KOPT-K1 (cell line): ENCODE measurements at regions not wholly inside any gene's neighbourhood (a gene's known extent, or its start where the extent isn't known, plus 50 kb on each side); places are given as distances from the start of the nearest gene placed in this dataset.
"Not testable (repeated sequence)": the region's sequence is repeated elsewhere in the genome, so short reads cannot be mapped to it uniquely, and the experiment has no call there.

Experiments used
- H3K27ac ChIP-seq: fragments of 200-600 bp; sonication (generic); 2 replicates; pipeline ENCODE4 v1.5.1; 2016; ENCODE audit warnings: antibody characterized with exemption, mild to moderate bottlenecking, low read depth, low read length; ENCODE audit not compliant: poor library complexity, severe bottlenecking
- H3K36me3 ChIP-seq: fragments of 200-600 bp; sonication (generic); 2 replicates; pipeline ENCODE4 v1.5.1; 2017; ENCODE audit warnings: antibody characterized with exemption, mild to moderate bottlenecking, low read length, moderate library complexity; ENCODE audit not compliant: insufficient read depth
- H3K9me3 ChIP-seq: fragments of 200-600 bp; sonication (generic); 2 replicates; pipeline ENCODE4 v1.5.1; 2017; ENCODE audit warnings: antibody characterized with exemption, low read length, mild to moderate bottlenecking; ENCODE audit not compliant: insufficient read depth, poor library complexity, severe bottlenecking

DNA sequence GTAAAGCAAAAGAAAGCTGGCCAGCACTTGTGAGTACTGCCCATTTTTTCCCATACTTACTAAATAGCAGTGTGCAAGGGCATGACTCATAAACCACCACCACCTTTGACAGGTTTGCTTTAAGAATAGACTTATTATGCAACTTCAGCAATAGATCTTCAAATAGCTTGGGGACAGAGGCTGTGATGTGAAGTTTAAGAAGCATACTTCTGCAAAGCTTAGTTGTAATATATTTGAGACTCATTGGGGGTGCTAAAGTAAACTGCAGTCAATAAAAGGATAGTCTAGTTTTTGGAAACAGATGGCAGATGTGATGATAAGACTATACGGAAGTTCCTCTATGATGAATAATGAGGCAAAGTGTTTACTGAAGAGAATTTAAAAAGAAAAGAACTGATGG is 210.0 kb downstream of the PLA2G4A start:
- H3K27ac ChIP-seq: no peak overlapping the region
- H3K9me3 ChIP-seq: no peaks in the 10 kb centered on the region
- no peaks in the 10 kb centered on the region for H3K36me3 ChIP-seq

DNA sequence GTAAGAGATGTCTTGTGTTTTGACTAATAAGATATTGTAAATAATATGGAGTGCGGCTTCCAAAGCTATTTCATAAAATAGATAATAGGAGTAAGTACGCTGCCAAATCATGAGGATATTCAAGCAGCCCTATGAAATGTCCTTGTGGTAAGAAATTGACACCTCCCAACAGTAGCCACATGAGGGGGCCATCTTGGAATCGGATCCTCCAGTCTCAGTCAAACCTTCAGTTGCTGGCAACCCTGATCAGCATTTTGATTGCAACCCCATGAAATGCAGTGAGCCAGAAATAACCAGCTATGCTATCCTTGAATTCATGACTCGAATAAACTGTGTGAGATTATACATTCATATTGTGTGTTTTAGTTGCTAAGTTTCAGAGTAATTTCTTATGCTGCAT is 212.4 kb downstream of the PLA2G4A start:
- no peak overlapping the region for H3K27ac ChIP-seq

DNA sequence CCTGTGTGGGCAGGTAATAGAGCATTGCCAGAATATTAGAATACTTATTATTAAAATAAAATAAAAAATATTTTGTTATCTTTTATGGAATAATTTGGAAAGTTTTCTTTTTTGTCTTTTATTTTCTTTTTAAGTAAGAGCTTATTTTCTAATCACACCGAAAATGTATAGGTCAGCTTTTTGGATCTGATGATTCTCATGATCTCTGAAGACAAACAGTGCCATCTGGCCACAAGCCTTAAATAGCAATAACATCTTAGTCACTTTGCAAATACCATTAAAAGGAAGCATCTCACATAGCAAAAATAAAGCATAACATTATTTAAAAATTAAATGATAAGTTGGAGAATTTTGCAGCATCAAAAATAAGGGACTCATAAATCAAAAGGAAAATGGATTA is 213.8 kb downstream of the PLA2G4A start:
- no peaks in the 10 kb centered on the region for H3K36me3 ChIP-seq
- no peak overlapping the region for H3K27ac ChIP-seq
- H3K9me3 ChIP-seq: no peaks in the 10 kb centered on the region

More for the DNA sequence above, 212.4 kb downstream of the PLA2G4A start:
- no peaks in the 10 kb centered on the region for H3K36me3 ChIP-seq
- H3K9me3 ChIP-seq: no peaks in the 10 kb centered on the region

DNA sequence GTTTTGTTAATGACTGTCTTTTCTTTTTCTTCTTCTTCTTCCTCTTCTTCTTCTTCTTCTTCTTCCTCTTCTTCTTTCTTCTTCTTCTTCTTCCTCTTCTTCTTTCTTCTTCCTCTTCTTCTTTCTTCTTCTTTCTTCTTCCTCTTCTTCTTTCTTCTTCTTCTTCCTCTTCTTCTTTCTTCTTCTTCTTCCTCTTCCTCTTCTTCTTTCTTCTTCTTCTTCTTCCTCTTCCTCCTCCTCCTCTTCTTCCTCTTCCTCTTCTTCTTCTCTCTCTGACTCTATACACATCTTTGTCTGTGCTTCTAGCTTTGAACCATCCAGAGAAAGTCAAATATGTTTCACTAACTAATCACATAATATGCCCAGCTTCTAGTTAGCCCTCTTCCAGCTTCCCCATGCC is 214.7 kb downstream of the PLA2G4A start:
- not testable (repeated sequence) for H3K27ac ChIP-seq, H3K36me3 ChIP-seq, H3K9me3 ChIP-seq

DNA sequence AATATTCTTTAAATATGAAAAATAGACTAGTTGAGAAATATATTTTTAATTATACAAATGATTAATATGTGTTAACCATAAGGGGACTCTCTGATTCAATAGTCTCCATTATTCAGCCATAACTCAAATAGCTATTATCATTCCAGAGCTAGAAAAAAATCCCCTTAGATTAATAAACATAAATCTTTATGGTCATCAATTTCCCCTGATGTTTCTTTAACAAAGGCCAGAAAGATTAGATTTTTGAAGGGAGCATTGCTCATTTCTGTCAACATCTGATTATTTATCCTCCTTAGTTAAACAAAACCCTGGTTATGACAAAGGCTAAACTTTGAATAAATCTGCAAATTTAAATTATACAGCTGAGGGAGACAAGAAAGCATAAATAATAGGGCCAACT is 215.7 kb downstream of the PLA2G4A start:
- Histone ChIP-seq H3K9me3 (no peaks in the 10 kb centered on the region), H3K27ac (no peak overlapping the region), H3K36me3 (no peaks in the 10 kb centered on the region)

DNA sequence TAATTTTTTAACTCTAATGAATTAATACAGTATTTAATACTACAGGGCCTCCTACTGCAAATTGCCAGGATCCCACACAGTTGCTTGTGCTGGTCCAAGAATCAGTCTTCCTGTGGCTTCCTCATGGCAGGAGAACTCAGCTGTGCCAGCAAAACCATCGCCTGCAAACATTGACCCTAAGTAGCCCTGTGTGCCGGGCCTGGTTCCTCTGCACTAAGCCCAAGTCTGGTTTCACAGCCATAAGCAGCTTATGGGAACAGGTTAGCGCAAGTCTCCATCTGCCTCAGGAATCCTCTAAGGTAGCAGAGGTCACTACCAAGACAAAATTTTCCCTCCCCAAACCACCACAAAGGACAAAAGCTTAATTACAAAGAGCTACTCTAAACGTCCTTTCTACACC is 216.6 kb downstream of the PLA2G4A start:
- no peaks in the 10 kb centered on the region for H3K36me3 ChIP-seq
- H3K27ac ChIP-seq: no peak overlapping the region
- H3K9me3 ChIP-seq: no peaks in the 10 kb centered on the region

DNA sequence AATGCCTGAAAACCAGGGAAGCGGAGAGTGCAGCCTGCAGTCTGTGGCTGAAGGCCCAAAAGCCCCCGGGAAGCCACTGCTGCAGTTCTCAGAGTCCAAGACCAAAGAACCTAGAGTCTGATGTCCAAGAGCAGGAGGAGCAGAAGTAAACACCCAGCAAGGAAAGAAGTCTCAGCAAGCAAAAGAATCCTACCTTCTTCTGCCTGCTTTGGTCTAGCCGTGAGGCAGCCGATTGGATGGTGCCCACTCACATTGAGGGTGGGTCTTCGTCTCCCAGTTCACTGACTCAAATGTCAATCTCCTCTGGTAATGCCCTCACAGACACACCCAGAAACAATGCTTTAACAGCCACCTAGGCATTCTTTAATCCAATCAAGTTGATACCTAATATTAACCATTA is 217.5 kb downstream of the PLA2G4A start:
- no peaks in the 10 kb centered on the region for H3K9me3 ChIP-seq
- H3K36me3 ChIP-seq: no peaks in the 10 kb centered on the region
- H3K27ac ChIP-seq: no peak overlapping the region

DNA sequence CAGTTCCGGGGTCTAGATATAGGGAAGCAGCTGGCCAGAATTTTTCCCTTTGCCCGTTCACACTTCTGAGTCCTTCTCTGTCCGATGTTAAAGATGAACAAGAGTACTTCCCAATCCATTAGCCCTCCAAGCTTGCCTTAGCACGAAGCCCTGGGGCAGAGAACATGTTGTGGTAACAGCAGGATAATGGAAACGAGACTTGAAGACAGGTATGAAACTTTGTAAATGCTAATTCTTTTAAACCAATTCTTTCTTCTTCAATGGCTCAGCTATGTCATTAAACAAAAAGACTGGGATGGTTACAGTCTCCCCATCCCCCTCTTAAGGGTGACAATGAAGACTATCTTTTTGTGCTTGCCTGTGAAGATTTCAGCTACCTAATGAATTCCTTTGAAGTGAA is 218.5 kb downstream of the PLA2G4A start:
- H3K36me3 ChIP-seq: no peaks in the 10 kb centered on the region
- H3K27ac ChIP-seq: no peak overlapping the region

DNA sequence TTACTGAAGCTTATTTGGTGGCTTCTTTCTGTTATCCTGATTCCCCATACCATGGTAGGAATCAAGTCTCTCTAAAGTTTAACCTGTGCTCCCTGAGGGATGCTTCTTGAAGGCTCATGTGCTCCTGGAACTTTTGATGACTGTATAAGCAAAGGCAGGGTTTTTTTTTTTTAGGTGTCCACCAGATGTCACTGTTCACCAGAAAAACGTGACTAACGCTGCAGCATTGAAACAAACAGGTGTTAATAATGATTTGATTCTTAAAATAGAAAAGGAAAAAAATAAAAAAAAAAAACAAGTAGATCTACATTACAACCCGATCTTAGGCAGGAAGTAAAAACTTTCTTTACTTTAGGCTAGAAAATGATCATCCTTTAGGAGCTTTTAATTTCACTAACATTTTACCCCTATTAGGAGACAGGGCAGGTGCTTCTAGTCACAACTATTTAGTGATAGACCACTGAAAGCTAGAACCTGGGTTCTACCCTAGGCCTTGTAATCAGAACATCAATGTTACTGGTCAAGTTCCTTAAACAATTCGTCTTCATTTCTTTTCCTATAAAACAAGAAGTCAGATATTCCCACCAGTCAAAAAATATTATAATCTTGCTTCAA is 223.0 kb downstream of the PLA2G4A start:
- Histone ChIP-seq H3K27ac (no peak overlapping the region), H3K36me3 (no peaks in the 10 kb centered on the region), H3K9me3 (no peaks in the 10 kb centered on the region)

More for the DNA sequence above, 218.5 kb downstream of the PLA2G4A start:
- no peaks in the 10 kb centered on the region for H3K9me3 ChIP-seq

DNA sequence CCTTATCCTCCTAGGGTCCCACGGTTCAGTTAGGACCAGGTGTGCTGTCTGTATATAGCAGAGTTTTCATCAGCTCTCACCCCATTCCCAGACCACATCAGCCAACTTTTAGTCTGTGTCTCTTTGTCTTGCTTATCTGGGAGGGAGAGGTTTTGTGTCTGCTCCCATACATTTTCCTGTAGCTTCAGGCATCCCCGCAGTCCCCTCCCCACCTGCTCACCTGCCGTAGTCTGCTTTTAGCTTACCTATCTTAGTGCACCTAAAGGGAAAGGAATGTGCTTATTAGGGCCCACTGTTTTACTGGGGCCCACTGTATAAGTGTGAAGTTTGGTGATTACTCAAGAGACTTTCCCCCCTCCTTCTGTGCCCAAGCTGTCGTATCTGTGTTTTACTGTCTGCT is 225.1 kb downstream of the PLA2G4A start:
- no peak overlapping the region for H3K27ac ChIP-seq
- no peaks in the 10 kb centered on the region for H3K9me3 ChIP-seq
- no peaks in the 10 kb centered on the region for H3K36me3 ChIP-seq

DNA sequence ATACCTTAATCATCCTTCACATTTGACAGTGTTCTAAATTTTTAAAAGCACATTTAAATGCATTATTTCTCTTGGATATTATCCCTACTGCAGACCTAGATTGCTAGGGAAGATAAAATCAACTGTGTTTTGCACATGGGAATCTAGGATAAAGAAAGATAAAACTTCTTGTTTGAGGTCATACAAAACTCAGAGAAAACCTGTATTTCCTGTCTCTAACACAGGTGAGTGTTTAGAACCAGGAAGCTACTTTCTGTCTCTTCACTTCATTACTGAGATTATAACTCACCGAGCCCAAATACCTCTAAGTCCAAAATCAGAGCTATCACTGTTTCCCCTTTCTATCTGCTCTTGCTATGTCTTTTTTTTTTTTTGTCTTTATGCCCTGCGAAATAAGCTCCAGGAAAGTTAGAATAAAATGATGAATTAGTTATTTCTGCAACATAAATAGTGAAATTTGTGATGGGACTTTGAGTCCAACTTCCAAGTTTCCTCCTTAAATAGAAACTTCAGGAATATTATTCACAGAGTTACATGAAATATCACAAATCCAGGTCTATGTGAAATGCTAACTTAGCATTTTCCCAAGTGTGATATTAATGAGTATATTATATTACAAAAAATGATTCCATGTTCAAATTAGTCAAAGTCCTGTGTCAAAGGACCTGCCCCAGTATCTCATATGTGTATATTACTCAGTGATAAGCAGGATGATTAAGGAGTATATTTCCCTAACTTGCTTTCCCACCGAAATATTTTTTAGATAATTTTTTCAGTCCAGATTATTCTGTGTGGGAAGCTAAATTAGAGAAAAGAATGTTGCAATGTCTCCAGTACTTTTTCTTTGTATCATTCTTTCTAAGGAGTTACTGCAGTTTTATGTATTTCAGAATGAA is 226.4 kb downstream of the PLA2G4A start:
- Histone ChIP-seq H3K36me3 (no peaks in the 10 kb centered on the region), H3K27ac (no peak overlapping the region), H3K9me3 (no peaks in the 10 kb centered on the region)

DNA sequence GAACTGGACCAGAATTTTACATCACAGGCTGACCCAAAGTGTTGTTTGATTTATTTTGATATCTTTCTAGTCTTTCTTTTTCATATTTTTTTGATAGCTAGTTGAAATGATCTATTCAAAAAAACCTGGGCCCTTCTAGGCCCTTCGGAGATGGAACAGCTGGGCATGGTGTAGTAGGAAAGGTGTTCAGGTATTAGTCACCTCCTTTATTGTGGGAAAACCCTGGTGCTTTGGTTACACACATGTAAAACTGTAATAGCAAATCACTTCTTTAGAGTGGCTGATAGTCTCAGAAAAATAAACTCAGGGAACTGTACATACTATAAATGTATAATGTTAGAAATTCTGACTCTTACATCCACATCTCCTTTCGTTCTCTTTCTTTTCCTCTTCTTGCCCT is 234.5 kb downstream of the PLA2G4A start:
- Histone ChIP-seq H3K27ac (no peak overlapping the region), H3K9me3 (peaks cover 6% of the 10 kb centered on the region)

DNA sequence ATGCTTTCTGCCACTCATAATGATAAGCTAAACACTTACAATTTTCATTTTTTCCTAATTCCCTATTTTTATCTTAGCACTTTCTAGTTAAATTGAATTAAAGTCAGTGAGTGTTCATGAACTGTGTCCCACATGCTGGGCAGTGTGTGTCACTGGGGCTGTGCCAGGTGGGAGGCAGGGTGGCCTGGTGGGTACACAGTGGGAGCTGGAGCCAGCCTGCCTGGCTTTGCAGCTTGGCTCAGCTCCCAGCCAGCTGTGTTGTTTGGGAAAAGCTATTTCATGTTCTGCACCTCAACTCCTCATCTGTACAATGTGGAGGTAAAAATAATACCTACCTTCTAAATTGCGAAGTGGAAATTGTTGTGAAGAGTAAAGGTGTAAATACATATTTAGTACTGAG is 238.4 kb downstream of the PLA2G4A start:
- Histone ChIP-seq H3K36me3 (no peaks in the 10 kb centered on the region), H3K9me3 (peaks cover 3% of the 10 kb centered on the region), H3K27ac (no peak overlapping the region)

More for the DNA sequence above, 234.5 kb downstream of the PLA2G4A start:
- H3K36me3 ChIP-seq: no peaks in the 10 kb centered on the region

DNA sequence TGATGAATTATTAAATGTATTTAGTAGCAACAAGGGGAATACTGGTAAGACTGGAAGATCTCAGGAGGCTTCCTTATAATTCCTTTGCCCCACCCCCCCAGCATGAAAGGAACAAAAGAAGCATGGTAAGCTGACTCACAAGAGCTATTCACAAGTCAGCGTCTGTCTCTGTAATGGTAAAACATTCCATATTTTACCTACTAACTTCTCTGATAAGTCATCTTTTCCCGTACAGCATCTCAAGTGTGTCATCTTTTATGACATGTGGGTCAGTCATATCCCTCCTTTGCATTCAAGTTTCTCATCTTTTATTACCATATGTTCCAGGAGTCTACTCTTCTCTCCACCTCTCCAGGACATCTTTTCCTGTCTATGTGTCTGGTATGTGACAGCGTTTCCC is 241.3 kb downstream of the PLA2G4A start:
- H3K36me3 ChIP-seq: no peaks in the 10 kb centered on the region
- no peak overlapping the region for H3K27ac ChIP-seq
- no peaks in the 10 kb centered on the region for H3K9me3 ChIP-seq

DNA sequence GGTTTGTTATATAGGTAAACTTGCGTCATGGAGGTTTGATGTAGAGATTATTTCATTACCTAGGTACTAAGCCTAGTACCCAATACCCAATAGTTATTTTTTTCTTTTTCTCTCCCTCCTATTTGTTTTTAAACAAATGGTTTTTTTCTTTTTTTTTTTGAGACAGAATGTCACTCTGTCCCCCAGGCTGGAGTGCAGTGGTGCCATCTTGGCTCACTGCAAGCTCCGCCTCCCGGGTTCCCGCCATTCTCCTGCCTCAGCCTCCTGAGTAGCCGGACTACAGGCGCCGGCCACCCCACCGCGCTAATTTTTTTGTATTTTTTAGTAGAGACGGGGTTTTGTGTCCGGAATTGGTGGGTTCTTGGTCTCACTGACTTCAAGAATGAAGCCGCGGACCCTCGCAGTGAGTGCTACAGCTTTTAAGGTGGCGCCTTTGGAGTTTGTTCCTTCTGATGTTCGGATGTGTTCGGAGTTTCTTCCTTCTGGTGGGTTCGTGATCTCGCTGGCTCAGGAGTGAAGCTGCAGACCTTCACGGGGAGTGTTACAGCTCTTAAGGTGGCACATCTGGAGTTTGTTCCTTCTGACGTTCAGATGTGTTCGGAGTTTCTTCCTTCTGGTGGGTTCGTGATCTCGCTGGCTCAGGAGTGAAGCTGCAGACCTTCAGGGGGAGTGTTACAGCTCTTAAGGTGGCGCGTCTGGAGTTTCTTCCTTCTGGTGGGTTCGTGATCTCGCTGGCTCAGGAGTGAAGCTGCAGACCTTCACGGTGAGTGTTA is 243.7 kb downstream of the PLA2G4A start:
- H3K36me3 ChIP-seq, H3K9me3 ChIP-seq: not testable (repeated sequence)
- H3K27ac ChIP-seq: peak overlapping the region; percentile 89
